ENCODE measurements at regions not wholly inside any gene's neighbourhood (a gene's known extent, or its start where the extent isn't known, plus 50 kb on each side); places are given as distances from the start of the nearest gene placed in this dataset.

DNA sequence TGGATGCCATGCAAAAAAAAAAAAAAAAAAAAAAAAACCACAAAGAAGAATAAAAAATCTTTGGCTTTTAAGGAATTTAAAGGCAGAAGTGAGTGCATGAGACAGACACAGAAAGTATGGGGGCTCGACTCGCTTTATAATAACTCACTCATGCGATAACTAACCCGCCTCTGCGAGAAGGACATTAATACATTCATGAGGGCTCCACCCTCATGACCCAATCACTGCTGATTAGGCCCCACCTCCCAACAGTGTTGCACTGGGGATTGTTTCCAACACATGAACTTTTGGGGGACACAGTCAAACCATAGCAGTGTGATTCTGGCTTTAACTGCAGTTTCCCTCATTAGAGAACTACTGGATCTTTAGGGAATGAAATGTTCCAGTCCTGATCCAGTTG, 78.1 kb downstream of the QDPR start (continued):
- TF ChIP-seq, protein P1, sequence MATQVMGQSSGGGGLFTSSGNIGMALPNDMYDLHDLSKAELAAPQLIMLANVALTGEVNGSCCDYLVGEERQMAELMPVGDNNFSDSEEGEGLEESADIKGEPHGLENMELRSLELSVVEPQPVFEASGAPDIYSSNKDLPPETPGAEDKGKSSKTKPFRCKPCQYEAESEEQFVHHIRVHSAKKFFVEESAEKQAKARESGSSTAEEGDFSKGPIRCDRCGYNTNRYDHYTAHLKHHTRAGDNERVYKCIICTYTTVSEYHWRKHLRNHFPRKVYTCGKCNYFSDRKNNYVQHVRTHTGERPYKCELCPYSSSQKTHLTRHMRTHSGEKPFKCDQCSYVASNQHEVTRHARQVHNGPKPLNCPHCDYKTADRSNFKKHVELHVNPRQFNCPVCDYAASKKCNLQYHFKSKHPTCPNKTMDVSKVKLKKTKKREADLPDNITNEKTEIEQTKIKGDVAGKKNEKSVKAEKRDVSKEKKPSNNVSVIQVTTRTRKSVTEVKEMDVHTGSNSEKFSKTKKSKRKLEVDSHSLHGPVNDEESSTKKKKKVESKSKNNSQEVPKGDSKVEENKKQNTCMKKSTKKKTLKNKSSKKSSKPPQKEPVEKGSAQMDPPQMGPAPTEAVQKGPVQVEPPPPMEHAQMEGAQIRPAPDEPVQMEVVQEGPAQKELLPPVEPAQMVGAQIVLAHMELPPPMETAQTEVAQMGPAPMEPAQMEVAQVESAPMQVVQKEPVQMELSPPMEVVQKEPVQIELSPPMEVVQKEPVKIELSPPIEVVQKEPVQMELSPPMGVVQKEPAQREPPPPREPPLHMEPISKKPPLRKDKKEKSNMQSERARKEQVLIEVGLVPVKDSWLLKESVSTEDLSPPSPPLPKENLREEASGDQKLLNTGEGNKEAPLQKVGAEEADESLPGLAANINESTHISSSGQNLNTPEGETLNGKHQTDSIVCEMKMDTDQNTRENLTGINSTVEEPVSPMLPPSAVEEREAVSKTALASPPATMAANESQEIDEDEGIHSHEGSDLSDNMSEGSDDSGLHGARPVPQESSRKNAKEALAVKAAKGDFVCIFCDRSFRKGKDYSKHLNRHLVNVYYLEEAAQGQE (IDR thresholded peaks at IDR 0.05; ENCODE audit: unreplicated experiment) = no peak
- TF ChIP-seq EZH2 (IDR thresholded peaks at IDR 0.05; ENCODE audit: low read depth, unreplicated experiment) = no peak

- H3K27ac Mint-ChIP-seq = no peak overlapping the region
- no peaks in the 10 kb centered on the region for H3K36me3 Mint-ChIP-seq (ENCODE audit: low read depth)
- H3K9me3 Mint-ChIP-seq = peaks cover 2% of the 10 kb centered on the region; the same call in 2 of the 3 replicates
- ATAC-seq (no peak), DNase-seq (ENCODE audit: low spot score) (no peak)
- H3K79me2 ChIP-seq (replicated peaks; ENCODE audit: insufficient read depth) = no peaks in the 10 kb centered on the region
- peaks cover 2% of the 10 kb centered on the region for H3K27me3 Mint-ChIP-seq (ENCODE audit: insufficient read depth, low read depth, poor library complexity)
- H3K9me2 ChIP-seq (ENCODE audit: insufficient read depth) = peaks cover 5% of the 10 kb centered on the region; the same call in 1 of the 2 replicates
- H3K27ac ChIP-seq (ENCODE audit: low read depth) = no peak overlapping the region
- no peak overlapping the region for H3K4me2 ChIP-seq
- no peaks in the 10 kb centered on the region for H3K27me3 ChIP-seq (ENCODE audit: insufficient read depth)
- no peaks in the 10 kb centered on the region for H3K4me1 Mint-ChIP-seq
- H3K36me3 ChIP-seq (ENCODE audit: insufficient read depth) = no peaks in the 10 kb centered on the region
- no peak overlapping the region for H3K4me3 Mint-ChIP-seq
- no peaks in the 10 kb centered on the region for H3K4me1 ChIP-seq (ENCODE audit: insufficient read depth)
- no peaks in the 10 kb centered on the region for H4K20me1 ChIP-seq (replicated peaks; ENCODE audit: insufficient read depth)
- H3K4me3 ChIP-seq = no peak overlapping the region
- no peak overlapping the region for H2AFZ ChIP-seq
- no peaks in the 10 kb centered on the region for H3F3A ChIP-seq (replicated peaks; ENCODE audit: low read depth)
- TF ChIP-seq POLR2AphosphoS5 (IDR thresholded peaks at IDR 0.05; ENCODE audit: low read depth) (no peak), ZNF462 (CRISPR knock-in tag; IDR thresholded peaks at IDR 0.05) (no peak), ZNF114 (CRISPR knock-in tag; IDR thresholded peaks at IDR 0.05) (no peak), EZH2 (IDR thresholded peaks at IDR 0.05; ENCODE audit: low read depth, unreplicated experiment) (no peak), STAT1 (IDR thresholded peaks at IDR 0.05; ENCODE audit: unreplicated experiment) (no peak), ETS1 (IDR thresholded peaks at IDR 0.05) (no peak), EZH2phosphoT487 (IDR thresholded peaks at IDR 0.05; ENCODE audit: unreplicated experiment) (no peak), ZNF331 (CRISPR knock-in tag; IDR thresholded peaks at IDR 0.05; ENCODE audit: low read depth) (no peak)
- TF ChIP-seq, protein P1 (IDR thresholded peaks at IDR 0.05; ENCODE audit: unreplicated experiment) = no peak
Observed at GRCh38 chr4:17427991-17428390, 83.9 kb downstream of the QDPR start.

Measured in GM23338 (cell line).